Coronary artery (tissue), 2 donors: ENCODE measurements at regions not wholly inside any gene's neighbourhood (a gene's known extent, or its start where the extent isn't known, plus 50 kb on each side); places are given as distances from the start of the nearest gene placed in this dataset.

Experiments used
- DNase-seq: peaks from one replicate; pipeline ENCODE4 v3.0.0-alpha.2; 2017; ENCODE audit warnings: low spot score
- H3K27ac ChIP-seq, 2 donors: fragments of 200-600 bp; sonication (generic); one replicate each; pipeline ENCODE4 v1.5.1; 2016 to 2019
- H3K4me3 ChIP-seq: fragments of 200-600 bp; sonication (generic); 2 replicates; pipeline ENCODE4 v1.5.1; 2016; ENCODE audit warnings: mild to moderate bottlenecking, moderate library complexity
- TF ChIP-seq, protein P1 (sequence below): fragments of 200-600 bp; sonication (generic); IDR thresholded peaks from one replicate; pipeline ENCODE4 v1.5.1; 2019; ENCODE audit warnings: antibody characterized with exemption

DNA sequence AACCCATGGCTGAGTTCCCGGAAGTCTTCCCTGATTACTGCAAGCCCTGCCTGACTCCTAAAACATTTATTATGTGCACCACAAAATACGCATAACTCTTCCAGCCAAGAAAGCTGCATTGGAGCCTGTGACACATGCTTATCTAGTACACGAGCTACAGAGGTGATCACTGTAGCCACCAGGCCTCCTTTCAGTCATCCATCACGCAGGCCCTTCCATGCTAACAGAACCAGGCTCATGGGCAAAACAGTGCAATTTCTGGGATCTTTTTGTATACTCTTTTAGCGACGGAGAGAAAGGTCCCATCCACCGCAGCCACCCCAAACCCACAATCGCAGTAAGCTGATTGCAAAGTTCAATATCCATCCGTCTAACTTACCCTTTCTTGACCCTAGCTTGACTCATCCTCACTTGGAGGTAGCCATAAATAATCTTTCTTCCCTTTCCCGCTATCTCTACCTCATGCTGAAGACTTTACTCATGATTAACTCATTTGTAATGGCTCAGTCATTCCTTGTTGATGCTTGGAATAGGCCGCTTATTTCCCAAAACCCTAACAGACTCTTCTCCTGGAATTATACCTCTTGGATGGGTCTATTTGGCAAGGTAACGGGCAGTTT is 1203.5 kb downstream of the TYW1 start:
- DNase-seq: no peak
- H3K27ac ChIP-seq: no peak overlapping the region
- TF ChIP-seq, protein P1, sequence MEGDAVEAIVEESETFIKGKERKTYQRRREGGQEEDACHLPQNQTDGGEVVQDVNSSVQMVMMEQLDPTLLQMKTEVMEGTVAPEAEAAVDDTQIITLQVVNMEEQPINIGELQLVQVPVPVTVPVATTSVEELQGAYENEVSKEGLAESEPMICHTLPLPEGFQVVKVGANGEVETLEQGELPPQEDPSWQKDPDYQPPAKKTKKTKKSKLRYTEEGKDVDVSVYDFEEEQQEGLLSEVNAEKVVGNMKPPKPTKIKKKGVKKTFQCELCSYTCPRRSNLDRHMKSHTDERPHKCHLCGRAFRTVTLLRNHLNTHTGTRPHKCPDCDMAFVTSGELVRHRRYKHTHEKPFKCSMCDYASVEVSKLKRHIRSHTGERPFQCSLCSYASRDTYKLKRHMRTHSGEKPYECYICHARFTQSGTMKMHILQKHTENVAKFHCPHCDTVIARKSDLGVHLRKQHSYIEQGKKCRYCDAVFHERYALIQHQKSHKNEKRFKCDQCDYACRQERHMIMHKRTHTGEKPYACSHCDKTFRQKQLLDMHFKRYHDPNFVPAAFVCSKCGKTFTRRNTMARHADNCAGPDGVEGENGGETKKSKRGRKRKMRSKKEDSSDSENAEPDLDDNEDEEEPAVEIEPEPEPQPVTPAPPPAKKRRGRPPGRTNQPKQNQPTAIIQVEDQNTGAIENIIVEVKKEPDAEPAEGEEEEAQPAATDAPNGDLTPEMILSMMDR: no peak
- no peak overlapping the region for H3K4me3 ChIP-seq

DNA sequence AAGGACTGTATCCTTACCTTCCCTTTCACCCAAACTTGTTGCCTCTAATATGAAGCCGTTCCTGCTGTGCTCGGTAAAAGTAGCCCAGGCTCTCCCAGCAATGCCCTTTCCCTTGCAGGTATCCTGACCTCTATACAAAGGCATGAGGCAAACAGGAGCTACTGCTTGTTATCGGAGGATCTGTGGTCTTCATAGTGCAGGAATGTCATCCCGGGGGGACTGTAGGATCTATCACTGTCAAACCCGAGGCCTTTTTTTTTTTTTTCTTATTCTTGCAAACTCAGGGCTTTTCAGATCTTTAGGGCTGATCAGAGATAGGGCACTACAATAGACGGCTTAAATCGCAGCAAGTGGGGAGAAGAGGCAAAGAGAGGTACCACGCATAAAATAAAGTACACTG is 1206.6 kb downstream of the TYW1 start:
- Histone ChIP-seq H3K27ac (no peak overlapping the region), H3K4me3 (no peak overlapping the region)
- TF ChIP-seq, protein P1: no peak
- DNase-seq: no peak

DNA sequence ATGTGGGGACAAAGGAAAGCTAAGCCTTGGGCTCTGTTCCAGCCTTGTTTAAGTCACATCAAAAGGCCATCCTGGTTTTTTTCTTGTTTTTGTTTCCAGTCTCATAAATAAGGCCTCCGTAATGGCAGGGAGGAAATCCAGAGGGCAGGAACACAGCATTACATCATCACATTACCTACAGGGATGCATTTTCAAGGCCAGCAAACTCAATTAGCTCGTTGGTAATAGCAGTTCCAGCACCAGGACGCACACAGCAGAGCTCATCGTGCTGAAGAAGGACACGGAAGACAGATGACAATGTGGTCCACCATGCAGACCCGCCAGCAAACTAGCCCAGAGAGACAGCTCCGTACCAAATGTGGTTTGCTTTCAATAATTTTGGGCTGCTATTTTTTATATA is 1209.2 kb downstream of the TYW1 start:
- Histone ChIP-seq H3K4me3 (no peak overlapping the region), H3K27ac (no peak overlapping the region)
- TF ChIP-seq, protein P1: no peak
- DNase-seq: no peak

DNA sequence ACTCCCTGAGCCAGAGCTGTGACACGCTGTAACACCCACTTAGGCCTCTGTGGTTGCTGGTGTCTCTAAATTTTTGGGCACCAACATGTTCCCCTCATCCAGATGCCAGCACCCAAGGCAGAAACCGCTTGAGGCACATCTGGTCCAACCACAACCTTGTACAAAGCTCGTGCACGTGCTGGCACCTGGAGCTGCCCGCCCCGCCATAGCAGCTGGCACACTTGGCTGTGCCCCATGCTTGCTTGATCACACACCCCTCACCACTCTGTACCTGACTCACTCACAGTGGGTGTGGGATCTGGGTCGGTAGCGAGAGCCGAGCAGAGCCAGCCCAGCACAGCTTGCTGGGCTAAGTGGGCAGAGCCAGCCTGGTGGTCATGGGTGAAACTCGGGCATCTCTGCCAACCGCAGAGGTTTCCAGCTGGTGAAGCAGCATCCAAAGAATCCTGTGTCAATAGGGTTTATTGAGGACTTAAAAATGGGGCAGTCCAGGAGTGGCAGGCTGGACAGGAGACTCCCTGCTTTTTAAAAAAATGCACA is 1210.4 kb downstream of the TYW1 start:
- TF ChIP-seq, protein P1: no peak
- no peak for DNase-seq
- Histone ChIP-seq H3K4me3 (no peak overlapping the region), H3K27ac (no peak overlapping the region)

DNA sequence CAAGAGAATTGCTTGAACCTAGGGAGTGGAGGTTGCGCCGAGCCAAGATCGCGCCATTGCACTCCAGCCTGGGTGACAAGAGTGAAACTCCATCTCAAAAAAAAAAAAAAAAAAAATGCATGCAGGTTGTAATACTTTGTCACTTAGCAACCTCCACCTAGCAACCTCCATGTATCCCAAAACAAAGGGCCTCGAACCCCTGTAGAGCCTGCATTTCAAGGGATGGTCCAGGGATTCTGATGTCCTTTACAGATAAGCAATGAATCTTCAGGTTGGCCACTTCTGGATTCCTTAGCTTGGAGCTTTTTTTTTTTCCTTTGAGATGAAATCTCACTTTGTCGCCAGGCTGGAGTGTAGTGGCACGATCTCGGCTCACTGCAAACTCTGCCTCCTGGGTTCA is 1211.0 kb downstream of the TYW1 start:
- no peak for DNase-seq
- Histone ChIP-seq H3K4me3 (no peak overlapping the region), H3K27ac (no peak overlapping the region)
- TF ChIP-seq, protein P1: no peak

DNA sequence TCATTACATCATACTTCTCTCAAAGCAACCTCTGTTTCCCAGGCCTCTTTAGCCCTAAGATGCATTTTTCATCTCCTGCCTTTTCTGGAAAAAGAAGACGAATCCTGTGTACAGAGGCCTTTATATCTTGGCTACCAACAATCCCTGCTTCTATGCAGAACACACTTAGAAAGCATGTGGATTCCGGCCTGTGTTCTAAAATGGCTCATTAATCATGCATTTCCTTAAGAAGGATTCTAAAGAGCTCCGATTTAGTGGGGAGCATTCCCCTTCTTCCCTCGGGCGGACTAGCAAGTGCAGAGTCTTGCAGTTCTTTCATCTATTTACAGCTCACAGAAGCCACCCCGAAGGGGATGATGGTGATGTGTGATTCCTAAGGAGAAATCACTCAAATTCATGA is 1212.9 kb downstream of the TYW1 start:
- no peak overlapping the region for H3K27ac ChIP-seq
- TF ChIP-seq, protein P1: no peak
- no peak for DNase-seq
- H3K4me3 ChIP-seq: no peak overlapping the region

DNA sequence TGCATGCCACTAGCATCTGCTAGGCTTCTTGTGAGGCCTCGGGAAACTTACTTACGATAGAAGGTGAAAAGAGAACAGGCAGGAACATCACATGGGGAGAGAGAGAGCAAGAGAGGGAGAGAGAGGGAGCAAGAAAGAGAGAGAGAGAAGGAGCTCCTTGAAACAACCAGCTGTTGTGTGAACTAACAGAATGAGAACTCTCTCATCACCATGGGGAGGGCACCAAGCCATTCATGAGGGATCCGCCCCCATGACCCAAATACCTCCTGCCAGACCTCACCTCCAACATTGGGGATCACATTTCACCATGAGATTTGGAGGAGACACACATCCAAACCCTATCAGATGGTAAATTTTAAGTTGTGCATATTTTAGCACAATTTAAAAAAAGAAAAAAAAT is 1217.2 kb downstream of the TYW1 start:
- Histone ChIP-seq H3K27ac (no peak overlapping the region), H3K4me3 (no peak overlapping the region)
- TF ChIP-seq, protein P1: no peak
- no peak for DNase-seq
